ENCODE measurements at regions not wholly inside any gene's neighbourhood (a gene's known extent, or its start where the extent isn't known, plus 50 kb on each side); places are given as distances from the start of the nearest gene placed in this dataset.

GRCh38 chr7:46357851-46358250, 436.8 kb upstream of the IGFBP3 start:
- ChIA-PET POLR2A (ENCODE audit: low non-redundant PET) (no interaction called here), CTCF (interaction anchor here (2.3 kb wide), 1 partner anchor 435 kb away, joined by 7 read pairs; no protein-coding TSS in a partner anchor)
- no peak for TF ChIP-seq CTCF (conservative IDR thresholded peaks at IDR 0.05; ENCODE audit: low read depth)
- DNase-seq (ENCODE audit: low spot score): no peak
- H3K27ac ChIP-seq: no peak overlapping the region

GRCh38 chr7:46357290-46357689, 436.2 kb upstream of the IGFBP3 start:
- CTCF ChIA-PET: interaction anchor here (2.3 kb wide), 1 partner anchor 434 kb away, joined by 7 read pairs; no protein-coding TSS in a partner anchor

GRCh38 chr7:46356371-46356770, 435.3 kb upstream of the IGFBP3 start:
- H3K27ac ChIP-seq: no peak overlapping the region
- ChIA-PET POLR2A (ENCODE audit: low non-redundant PET) (interaction anchor here (0.9 kb wide), 1 partner anchor 11 kb away, joined by 3 read pairs; no protein-coding TSS in a partner anchor), CTCF (interaction anchor here (0.9 to 2.3 kb wide), 2 partner anchors 433 to 824 kb away, joined by 3 to 7 read pairs; no protein-coding TSS in a partner anchor)
- no peak for DNase-seq (ENCODE audit: low spot score)
- TF ChIP-seq CTCF (conservative IDR thresholded peaks at IDR 0.05; ENCODE audit: low read depth): no peak

More at GRCh38 chr7:46357290-46357689, 436.2 kb upstream of the IGFBP3 start:
- DNase-seq (ENCODE audit: low spot score): no peak
- POLR2A ChIA-PET (ENCODE audit: low non-redundant PET): interaction anchor here (0.9 kb wide), 1 partner anchor 10 kb away, joined by 3 read pairs; no protein-coding TSS in a partner anchor
- H3K27ac ChIP-seq: no peak overlapping the region
- TF ChIP-seq CTCF (conservative IDR thresholded peaks at IDR 0.05; ENCODE audit: low read depth): no peak

- POLR2A ChIA-PET (ENCODE audit: low non-redundant PET): no interaction called here
- no peak overlapping the region for H3K27ac ChIP-seq
- no peak for TF ChIP-seq CTCF (conservative IDR thresholded peaks at IDR 0.05; ENCODE audit: low read depth)
- no peak for DNase-seq (ENCODE audit: low spot score)
- CTCF ChIA-PET: interaction anchor here (0.6 kb wide), 1 partner anchor 210 kb away, joined by 3 read pairs; no protein-coding TSS in a partner anchor
Measured at GRCh38 chr7:46355331-46355730, 434.3 kb upstream of the IGFBP3 start.

GRCh38 chr7:46352004-46352954, 431.2 kb upstream of the IGFBP3 start:
- DNase-seq (ENCODE audit: low spot score): peak; percentile 64
- ChIA-PET CTCF (interaction anchor here (0.6 to 1.1 kb wide), 6 partner anchors 382 to 490 kb away, joined by 3 to 5 read pairs (median 3); partner anchors contain the start of gene IGFBP3), POLR2A (ENCODE audit: low non-redundant PET) (no interaction called here)
- peak; percentile 49 for TF ChIP-seq CTCF (conservative IDR thresholded peaks at IDR 0.05; ENCODE audit: low read depth)
- H3K27ac ChIP-seq: no peak overlapping the region

GRCh38 chr7:46349490-46349889, 428.4 kb upstream of the IGFBP3 start:
- TF ChIP-seq CTCF (conservative IDR thresholded peaks at IDR 0.05; ENCODE audit: low read depth): no peak

More at GRCh38 chr7:46349490-46349889, 428.4 kb upstream of the IGFBP3 start:
- H3K27ac ChIP-seq: no peak overlapping the region
- no peak for DNase-seq (ENCODE audit: low spot score)
- ChIA-PET CTCF (interaction anchor here (0.6 to 1.1 kb wide), 3 partner anchors 9 to 432 kb away, joined by 3 to 4 read pairs (median 3); no protein-coding TSS in a partner anchor), POLR2A (ENCODE audit: low non-redundant PET) (no interaction called here)

Measured in RWPE1 (cell line).